ENCODE measurements at regions not wholly inside any gene's neighbourhood (a gene's known extent, or its start where the extent isn't known, plus 50 kb on each side); places are given as distances from the start of the nearest gene placed in this dataset.

DNA sequence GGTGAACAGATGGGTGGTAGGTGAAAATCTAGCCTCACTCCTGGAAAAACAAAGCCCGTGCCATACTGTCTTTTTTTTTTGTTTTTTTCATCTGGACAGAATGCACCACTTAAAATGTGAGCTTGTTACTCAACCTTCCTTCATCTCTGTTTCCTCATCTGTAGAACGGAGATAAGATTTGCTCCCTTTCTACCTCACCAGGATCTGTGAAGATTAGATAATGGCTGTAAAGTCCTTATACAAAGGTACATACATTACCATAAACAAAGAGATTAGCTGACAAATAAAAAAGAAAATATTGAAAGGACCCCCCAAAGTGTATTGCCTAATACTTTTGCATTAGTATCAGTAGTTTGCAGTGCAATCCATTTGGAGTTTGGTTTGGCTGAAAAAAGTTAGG is 75.4 kb upstream of the ZEB2 start:
- peaks cover 20% of the 10 kb centered on the region for H3K27me3 Mint-ChIP-seq
- H3K27ac Mint-ChIP-seq = no peak overlapping the region
- no peaks in the 10 kb centered on the region for H3K36me3 Mint-ChIP-seq
- no peaks in the 10 kb centered on the region for H3K4me1 Mint-ChIP-seq
- POLR2A ChIA-PET = no interaction called here
- no peak overlapping the region for H3K4me3 Mint-ChIP-seq
- no peaks in the 10 kb centered on the region for H3K9me3 Mint-ChIP-seq
- ATAC-seq (ENCODE audit: low read depth) (no peak), DNase-seq (no peak)

DNA sequence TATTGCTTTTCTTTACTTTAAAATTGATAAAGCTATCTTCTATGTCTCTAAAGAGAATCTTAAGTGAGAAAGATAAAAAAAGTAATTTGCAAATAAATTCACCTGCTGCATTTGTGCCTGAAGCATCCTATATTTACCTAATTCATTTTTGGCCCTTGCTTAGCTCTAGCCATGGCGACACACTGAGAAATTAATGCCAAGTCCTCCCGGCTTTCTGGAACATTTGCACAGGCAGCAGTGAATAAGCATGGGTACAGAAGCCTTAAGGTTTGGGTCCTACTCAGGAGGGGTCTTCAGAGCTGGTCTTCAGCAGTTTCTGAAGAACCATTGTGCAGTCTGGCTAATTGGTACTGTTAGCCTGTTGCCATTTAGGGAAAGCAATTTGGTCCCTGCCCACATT is 73.9 kb upstream of the ZEB2 start:
- no peaks in the 10 kb centered on the region for H3K36me3 Mint-ChIP-seq
- no peaks in the 10 kb centered on the region for H3K4me1 Mint-ChIP-seq
- no peak overlapping the region for H3K4me3 Mint-ChIP-seq
- DNase-seq (no peak), ATAC-seq (ENCODE audit: low read depth) (no peak)
- H3K9me3 Mint-ChIP-seq = peaks cover 2% of the 10 kb centered on the region
- H3K27ac Mint-ChIP-seq = no peak overlapping the region
- peaks cover 18% of the 10 kb centered on the region for H3K27me3 Mint-ChIP-seq
- POLR2A ChIA-PET = interaction anchor here (0.6 kb wide), 1 partner anchor 70 kb away, joined by 3 read pairs; no protein-coding TSS in a partner anchor

DNA sequence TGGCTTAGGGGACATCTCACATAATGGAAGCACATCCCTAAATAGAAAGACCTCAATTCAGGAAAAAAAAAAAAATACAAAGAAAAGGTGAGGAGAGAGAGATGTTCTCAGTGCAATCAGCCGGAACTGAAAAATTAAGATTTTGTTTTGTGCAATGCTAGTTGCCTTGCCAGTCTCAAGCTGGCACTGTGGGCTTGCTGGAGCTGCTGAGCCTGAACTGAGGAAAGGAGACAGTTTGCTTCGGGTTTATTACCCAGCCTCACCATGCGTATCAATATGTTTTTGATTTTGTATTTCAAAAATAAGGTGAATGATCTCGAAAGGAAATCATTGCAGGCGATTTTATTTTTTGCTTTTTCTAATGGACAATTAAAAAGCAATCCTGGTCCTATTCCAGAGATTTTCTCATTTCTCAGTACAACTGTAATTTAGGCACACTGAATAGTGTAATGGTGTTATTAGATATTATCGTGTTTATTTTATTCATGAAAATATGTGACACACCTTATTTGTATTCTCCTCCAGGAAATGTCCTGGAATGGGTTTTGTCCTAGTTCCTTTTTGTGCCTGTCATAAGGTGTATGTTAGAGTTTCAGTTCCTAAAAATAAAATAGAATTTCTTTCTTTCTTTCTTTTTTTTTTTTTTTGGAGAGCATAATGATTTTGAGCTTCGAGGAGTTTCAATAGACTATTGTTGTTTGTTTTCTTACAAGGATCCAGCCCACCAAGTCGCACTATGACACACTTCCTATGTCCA is 72.8 kb upstream of the ZEB2 start:
- Mint-ChIP-seq H3K36me3 (no peaks in the 10 kb centered on the region), H3K27ac (no peak overlapping the region), H3K9me3 (peaks cover 2% of the 10 kb centered on the region), H3K27me3 (peaks cover 15% of the 10 kb centered on the region), H3K4me3 (no peak overlapping the region), H3K4me1 (no peaks in the 10 kb centered on the region)
- ATAC-seq (ENCODE audit: low read depth) (no peak), DNase-seq (no peak)
- POLR2A ChIA-PET = no interaction called here

DNA sequence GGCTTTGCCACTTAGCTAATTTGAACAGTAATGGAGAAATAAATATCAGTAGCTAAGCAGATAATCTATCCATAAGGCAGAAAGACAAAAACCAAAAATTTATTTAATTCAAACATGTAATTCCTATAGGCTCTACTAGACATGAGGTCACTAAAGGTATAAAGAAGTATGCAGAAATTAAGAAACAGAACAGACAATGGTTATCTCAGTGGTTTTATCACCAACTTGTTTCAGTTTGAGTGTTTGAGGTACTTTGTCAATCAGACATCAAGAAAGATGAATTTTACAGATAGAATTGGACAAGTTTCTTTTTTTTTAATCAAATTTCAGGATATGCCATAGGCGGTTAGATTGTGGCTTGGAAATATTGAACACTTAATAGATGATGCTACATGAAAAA is 67.4 kb upstream of the ZEB2 start:
- Mint-ChIP-seq H3K9me3 (peaks cover 2% of the 10 kb centered on the region), H3K4me3 (no peak overlapping the region), H3K36me3 (no peaks in the 10 kb centered on the region), H3K4me1 (peaks cover 7% of the 10 kb centered on the region), H3K27ac (no peak overlapping the region), H3K27me3 (peaks cover 5% of the 10 kb centered on the region)
- POLR2A ChIA-PET = no interaction called here
- no peak for ATAC-seq (ENCODE audit: low read depth)
- DNase-seq = no peak

DNA sequence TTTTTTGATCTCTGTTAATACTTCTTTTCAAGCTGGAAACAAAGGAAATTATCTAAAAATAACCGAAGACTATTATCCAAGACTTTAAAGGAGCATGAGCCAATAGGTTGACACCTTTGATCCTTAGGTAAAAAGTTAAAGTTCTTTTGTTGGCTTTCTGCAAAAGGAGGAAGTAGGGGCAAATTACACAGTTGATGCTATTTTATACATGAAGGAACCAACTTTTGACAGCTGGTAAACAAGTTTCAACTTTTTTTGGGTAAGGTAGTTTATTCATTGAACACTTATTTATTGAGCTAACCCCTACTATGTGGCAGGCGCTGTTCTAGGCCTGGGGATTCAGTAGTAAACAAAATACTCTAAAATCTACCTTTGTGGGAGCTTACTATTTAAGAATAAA is 66.6 kb upstream of the ZEB2 start:
- no peaks in the 10 kb centered on the region for H3K36me3 Mint-ChIP-seq
- peaks cover 2% of the 10 kb centered on the region for H3K9me3 Mint-ChIP-seq
- POLR2A ChIA-PET = no interaction called here
- H3K4me3 Mint-ChIP-seq = no peak overlapping the region
- H3K27me3 Mint-ChIP-seq = peaks cover 1% of the 10 kb centered on the region
- peaks cover 7% of the 10 kb centered on the region for H3K4me1 Mint-ChIP-seq
- no peak overlapping the region for H3K27ac Mint-ChIP-seq
- DNase-seq (no peak), ATAC-seq (ENCODE audit: low read depth) (no peak)

DNA sequence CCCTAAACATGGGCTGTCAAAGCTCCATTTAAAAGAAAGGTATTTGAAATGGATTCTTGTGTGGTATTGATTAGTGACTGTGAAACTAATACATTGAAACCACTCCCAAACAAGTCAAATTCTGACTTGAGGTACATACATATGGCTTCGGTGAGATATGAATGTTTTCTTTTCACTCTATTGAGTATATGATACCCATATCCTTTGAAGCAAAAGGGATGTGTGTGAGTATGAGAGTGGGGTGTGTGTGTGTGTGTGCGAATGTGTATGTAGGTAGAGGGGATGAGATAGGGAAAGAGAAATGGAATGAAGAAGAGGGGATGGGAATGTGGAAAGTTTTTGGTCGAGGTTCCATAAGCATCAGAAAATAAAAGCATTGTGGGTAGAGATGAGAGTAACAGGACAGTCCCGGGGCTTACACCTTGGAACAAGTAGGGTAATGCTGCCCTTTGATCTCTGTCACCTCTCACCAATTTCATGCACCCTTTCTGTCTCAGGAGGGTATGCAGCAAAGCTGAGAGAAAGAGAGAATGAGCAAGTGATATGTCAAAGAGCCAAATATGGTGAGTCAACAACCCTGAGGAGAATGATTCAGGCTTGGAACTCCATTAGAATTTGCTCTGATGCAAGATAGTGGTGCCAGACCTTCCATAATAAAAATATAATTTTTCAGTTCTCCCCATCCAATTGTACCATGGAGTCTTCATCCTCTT is 64.0 kb upstream of the ZEB2 start:
- Mint-ChIP-seq H3K36me3 (no peaks in the 10 kb centered on the region), H3K4me1 (peaks cover 7% of the 10 kb centered on the region), H3K27me3 (peaks cover 1% of the 10 kb centered on the region), H3K4me3 (peak overlapping the region; percentile 47), H3K27ac (no peak overlapping the region), H3K9me3 (no peaks in the 10 kb centered on the region)
- DNase-seq (no peak), ATAC-seq (ENCODE audit: low read depth) (no peak)
- POLR2A ChIA-PET = no interaction called here

DNA sequence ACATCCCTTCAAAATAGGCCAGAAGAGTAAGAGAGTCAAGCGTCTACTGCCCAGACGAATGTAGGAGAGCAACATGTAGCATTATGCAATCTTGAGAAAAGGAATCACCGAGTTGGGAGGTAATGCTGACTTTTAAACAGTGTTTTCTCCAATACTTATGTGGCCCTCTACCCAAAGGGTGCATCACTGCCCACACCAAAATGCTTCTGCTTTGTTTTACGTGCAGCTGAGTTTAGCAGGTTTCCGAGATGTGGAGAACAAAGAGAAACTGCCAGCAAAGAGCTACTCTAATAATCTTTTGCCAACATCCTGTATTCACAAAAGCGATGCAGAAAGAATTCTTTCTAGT is 63.4 kb upstream of the ZEB2 start:
- Mint-ChIP-seq H3K9me3 (no peaks in the 10 kb centered on the region), H3K27me3 (peaks cover 1% of the 10 kb centered on the region), H3K4me3 (peak overlapping the region; percentile 47), H3K4me1 (peaks cover 7% of the 10 kb centered on the region), H3K36me3 (no peaks in the 10 kb centered on the region), H3K27ac (no peak overlapping the region)
- POLR2A ChIA-PET = no interaction called here
- DNase-seq (no peak), ATAC-seq (ENCODE audit: low read depth) (no peak)

DNA sequence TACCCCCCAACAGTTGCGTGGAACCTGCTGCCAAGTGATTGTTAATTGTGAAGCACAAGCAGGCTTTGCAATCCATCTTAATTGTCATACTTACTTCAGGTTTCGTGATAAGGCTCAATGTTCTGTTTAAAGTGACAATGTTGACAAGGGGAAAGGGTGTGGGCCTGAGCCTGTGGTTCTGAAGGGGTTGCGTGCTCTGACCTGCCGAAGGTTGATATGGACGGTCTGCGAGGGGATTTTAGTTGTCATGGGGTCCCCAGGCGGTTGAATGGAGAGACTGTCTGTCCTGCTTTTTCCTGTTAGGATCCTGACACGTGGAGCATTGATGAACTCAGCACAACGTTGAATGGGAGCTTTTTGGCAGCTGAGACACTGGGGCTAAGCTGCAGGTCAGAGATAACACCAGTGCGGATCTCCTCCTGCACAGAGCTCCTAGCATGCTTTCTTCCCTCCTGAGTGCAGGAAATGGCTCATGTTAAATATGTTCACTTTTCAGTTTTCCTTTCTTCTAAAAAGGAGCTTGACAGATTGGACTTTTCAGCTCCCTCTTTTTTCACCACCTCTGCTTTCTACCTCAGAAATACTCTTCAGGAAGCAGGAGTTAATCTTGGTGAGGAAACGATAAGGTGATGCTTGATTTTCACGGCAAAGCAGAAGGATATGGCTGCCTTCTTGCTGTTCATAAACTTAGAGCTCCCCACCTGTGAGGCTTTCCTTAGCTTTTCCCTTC is 62.9 kb upstream of the ZEB2 start:
- H3K4me1 Mint-ChIP-seq = peaks cover 7% of the 10 kb centered on the region
- no peak overlapping the region for H3K27ac Mint-ChIP-seq
- H3K27me3 Mint-ChIP-seq = peaks cover 1% of the 10 kb centered on the region
- DNase-seq = no peak
- no peaks in the 10 kb centered on the region for H3K36me3 Mint-ChIP-seq
- H3K4me3 Mint-ChIP-seq = peak overlapping the region; percentile 47
- POLR2A ChIA-PET = no interaction called here
- no peak for ATAC-seq (ENCODE audit: low read depth)
- H3K9me3 Mint-ChIP-seq = no peaks in the 10 kb centered on the region

DNA sequence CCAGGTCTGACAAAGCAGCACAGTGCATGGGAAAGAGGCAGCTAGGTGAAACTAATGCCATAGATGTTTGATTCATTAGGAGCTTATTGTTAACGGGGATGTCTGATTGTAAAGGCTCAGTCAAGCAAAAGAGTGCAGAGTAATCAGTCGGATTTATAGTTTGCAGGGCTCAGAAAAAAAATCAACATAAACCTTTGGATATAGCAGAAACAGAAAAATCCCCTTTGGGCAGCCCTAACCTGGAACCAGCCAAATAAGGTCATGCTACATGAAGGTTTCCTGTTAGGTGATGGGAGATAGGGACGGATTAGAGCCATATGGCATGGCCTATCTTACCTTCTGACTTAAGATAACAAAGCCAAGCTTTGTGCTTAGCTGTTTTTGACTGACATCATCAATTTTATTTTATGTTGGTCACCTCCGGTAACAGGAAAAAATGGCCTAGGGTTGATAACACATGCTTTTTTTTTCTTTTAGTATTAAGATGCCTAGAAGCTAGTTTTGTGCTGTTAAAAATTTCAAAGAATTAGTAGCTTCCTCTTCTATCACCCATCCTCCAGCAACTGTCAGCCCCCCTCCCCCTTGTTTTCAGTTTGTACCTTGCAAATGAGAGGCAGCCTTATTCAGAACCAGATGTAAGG is 60.7 kb upstream of the ZEB2 start:
- no peak for ATAC-seq (ENCODE audit: low read depth)

DNA sequence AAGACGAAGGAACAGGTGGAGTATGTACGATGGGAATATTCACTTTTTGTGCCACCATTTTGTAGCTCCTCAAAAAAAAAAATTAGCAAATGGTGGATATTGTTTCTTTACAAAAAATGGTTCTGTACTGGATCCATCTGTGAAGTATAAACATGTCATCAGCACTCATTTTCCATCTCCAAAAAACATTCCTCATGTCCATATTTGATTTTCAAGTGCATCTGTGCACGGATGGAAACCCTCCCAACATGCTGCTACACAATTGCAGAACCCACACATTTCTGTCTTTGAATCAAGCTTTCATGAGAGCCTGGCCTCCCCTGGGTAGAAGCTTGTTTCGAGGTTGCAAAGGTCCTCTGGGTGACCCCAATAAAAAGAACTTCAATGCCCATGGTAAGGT is 59.6 kb upstream of the ZEB2 start:
- H3K9me3 Mint-ChIP-seq = no peaks in the 10 kb centered on the region
- POLR2A ChIA-PET = no interaction called here
- no peaks in the 10 kb centered on the region for H3K36me3 Mint-ChIP-seq
- DNase-seq (no peak), ATAC-seq (ENCODE audit: low read depth) (no peak)
- H3K4me1 Mint-ChIP-seq = peaks cover 7% of the 10 kb centered on the region
- no peak overlapping the region for H3K27ac Mint-ChIP-seq
- no peak overlapping the region for H3K4me3 Mint-ChIP-seq
- peaks cover 3% of the 10 kb centered on the region for H3K27me3 Mint-ChIP-seq

More for the DNA sequence above, 60.7 kb upstream of the ZEB2 start:
- H3K27ac Mint-ChIP-seq = no peak overlapping the region
- no peaks in the 10 kb centered on the region for H3K36me3 Mint-ChIP-seq
- H3K27me3 Mint-ChIP-seq = peaks cover 3% of the 10 kb centered on the region
- no peak for DNase-seq
- H3K4me3 Mint-ChIP-seq = no peak overlapping the region
- peaks cover 7% of the 10 kb centered on the region for H3K4me1 Mint-ChIP-seq
- H3K9me3 Mint-ChIP-seq = no peaks in the 10 kb centered on the region
- POLR2A ChIA-PET = no interaction called here

DNA sequence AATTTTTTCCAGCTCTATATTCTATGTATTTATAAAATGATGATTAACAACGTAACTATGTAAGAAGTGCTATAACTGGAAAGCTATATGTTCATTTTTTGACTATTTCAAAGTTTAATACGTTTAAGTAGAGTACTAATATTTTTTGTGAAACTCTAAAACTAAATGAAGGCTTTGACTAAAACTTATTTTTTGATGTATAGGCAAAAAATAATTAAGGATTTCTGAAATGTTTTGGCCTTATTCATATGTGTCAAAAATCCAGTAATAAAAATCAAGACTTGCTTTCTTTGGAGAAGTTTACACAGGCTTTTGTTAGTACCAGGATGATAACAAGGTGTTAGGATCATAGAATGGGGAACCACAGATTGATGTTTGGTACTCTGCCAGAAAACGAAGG is 58.2 kb upstream of the ZEB2 start:
- POLR2A ChIA-PET = no interaction called here
- DNase-seq (no peak), ATAC-seq (ENCODE audit: low read depth) (no peak)
- no peak overlapping the region for H3K4me3 Mint-ChIP-seq
- peaks cover 3% of the 10 kb centered on the region for H3K4me1 Mint-ChIP-seq
- H3K27me3 Mint-ChIP-seq = peaks cover 2% of the 10 kb centered on the region
- no peak overlapping the region for H3K27ac Mint-ChIP-seq
- H3K36me3 Mint-ChIP-seq = no peaks in the 10 kb centered on the region
- H3K9me3 Mint-ChIP-seq = no peaks in the 10 kb centered on the region

DNA sequence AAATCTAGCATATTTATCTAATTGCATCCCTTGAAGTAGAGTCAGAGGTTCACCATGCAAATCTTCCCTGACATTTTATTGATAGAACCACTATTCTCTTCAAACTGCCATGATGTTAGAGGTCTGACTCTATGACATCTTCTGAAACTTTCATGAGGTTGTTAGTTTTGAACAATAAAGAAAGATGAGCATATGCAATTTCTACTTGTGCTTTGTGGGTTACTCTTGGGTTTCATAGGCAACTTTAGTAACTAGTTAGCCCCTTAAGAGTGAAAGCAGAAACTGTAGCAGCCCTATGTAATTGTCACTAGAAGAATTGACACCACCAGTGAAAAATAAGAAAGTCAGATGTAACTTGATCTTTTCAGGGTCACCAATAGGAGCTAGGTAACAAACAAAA is 53.1 kb upstream of the ZEB2 start:
- Mint-ChIP-seq H3K4me1 (peaks cover 2% of the 10 kb centered on the region), H3K27ac (no peak overlapping the region), H3K36me3 (no peaks in the 10 kb centered on the region), H3K27me3 (peaks cover 2% of the 10 kb centered on the region), H3K9me3 (no peaks in the 10 kb centered on the region), H3K4me3 (no peak overlapping the region)
- ATAC-seq (ENCODE audit: low read depth) = no peak
- POLR2A ChIA-PET = no interaction called here
- no peak for DNase-seq

DNA sequence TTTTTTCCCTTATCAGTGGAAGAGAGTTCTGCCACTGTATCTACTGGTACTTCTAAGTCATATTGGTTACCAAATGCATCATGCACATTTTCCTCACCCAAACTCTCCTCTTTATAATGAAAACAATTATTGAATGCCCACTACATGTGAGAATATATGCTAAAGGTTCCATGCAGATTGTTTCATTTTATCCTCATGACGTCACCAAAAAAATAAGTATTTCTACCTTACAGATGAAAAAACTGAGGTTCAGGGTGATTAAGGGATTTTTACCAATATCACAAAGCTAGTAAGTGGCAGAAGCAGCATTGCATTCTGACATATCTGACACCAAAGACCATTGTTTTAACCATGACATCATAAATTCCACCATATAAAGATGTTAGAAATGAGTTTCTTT is 51.9 kb upstream of the ZEB2 start:
- no peak overlapping the region for H3K27ac Mint-ChIP-seq
- H3K4me3 Mint-ChIP-seq = no peak overlapping the region
- DNase-seq (no peak), ATAC-seq (ENCODE audit: low read depth) (no peak)
- peaks cover 2% of the 10 kb centered on the region for H3K4me1 Mint-ChIP-seq
- no peaks in the 10 kb centered on the region for H3K9me3 Mint-ChIP-seq
- H3K27me3 Mint-ChIP-seq = no peaks in the 10 kb centered on the region
- POLR2A ChIA-PET = interaction anchor here (0.6 kb wide), 1 partner anchor 52 kb away, joined by 3 read pairs; no protein-coding TSS in a partner anchor
- H3K36me3 Mint-ChIP-seq = no peaks in the 10 kb centered on the region

Measured in activated naive CD8-positive, alpha-beta T cell treated with anti-CD3 and anti-CD28 coated beads, Interleukin-2, amount 10 ng/mL, durations not matched to agents 7 days and 5 days (primary cell).